Mesothelial cell of epicardium (in vitro differentiated cells): ENCODE measurements at regions not wholly inside any gene's neighbourhood (a gene's known extent, or its start where the extent isn't known, plus 50 kb on each side); places are given as distances from the start of the nearest gene placed in this dataset.

Source experiments
- DNase-seq, 2 experiments: peaks; one replicate each; pipeline ENCODE4 v3.0.0; 2021; ENCODE audit warnings: low spot score in 2 of 2; ENCODE audit not compliant: unreplicated experiment in 2 of 2
- H3K27ac Mint-ChIP-seq: 2 replicates; pipeline ENCODE4 v1.8.0; 2021; ENCODE audit warnings: mixed read lengths
- H3K27me3 Mint-ChIP-seq: 2 replicates; pipeline ENCODE4 v1.8.0; 2021; ENCODE audit warnings: low read depth, mixed read lengths
- H3K36me3 Mint-ChIP-seq: 2 replicates; pipeline ENCODE4 v1.8.0; 2021; ENCODE audit warnings: mixed read lengths
- H3K4me1 Mint-ChIP-seq: 2 replicates; pipeline ENCODE4 v1.8.0; 2021; ENCODE audit warnings: mixed read lengths
- H3K4me3 Mint-ChIP-seq: 2 replicates; pipeline ENCODE4 v1.8.0; 2021; ENCODE audit warnings: mild to moderate bottlenecking, moderate library complexity, mixed read lengths
- H3K9me3 Mint-ChIP-seq: 2 replicates; pipeline ENCODE4 v1.8.0; 2021; ENCODE audit warnings: mixed read lengths
- TF ChIP-seq, protein P1 (sequence below): fragments of 200-600 bp; sonication (generic); IDR thresholded peaks from one replicate; pipeline ENCODE4 v1.5.0; 2021; ENCODE audit warnings: antibody characterized with exemption; ENCODE audit not compliant: unreplicated experiment

DNA sequence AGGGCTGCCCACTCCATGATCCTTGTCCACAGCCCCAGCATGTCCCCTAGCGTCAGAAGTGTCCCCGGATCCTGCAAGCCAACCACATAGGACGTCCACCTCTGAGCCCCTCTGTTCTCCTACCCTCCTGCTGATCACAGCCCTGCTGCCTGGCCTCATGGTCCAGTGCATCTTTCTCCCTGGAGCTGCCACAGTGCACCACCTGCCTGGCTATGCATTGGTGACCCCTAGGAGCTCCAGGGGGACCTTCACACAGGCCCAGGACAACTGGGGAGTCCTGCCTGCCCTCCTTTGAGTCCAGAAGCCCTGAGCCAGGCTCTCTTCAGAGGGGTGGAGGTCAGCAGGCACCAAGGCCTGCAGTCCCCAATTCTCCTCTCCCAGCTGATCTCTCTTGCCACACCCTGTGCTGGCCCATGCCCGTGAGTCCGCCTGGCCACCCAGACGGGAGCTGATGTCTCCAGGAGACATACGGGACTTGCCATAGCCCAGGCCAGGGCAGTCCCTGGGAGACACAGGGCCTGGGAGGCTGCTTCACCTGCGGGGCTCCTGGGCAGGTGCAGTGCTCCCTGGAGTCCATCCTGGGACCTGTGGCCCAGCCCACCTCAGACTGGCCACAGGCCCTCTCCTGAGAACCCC, 77.4 kb upstream of the RET start:
- TF ChIP-seq, protein P1, sequence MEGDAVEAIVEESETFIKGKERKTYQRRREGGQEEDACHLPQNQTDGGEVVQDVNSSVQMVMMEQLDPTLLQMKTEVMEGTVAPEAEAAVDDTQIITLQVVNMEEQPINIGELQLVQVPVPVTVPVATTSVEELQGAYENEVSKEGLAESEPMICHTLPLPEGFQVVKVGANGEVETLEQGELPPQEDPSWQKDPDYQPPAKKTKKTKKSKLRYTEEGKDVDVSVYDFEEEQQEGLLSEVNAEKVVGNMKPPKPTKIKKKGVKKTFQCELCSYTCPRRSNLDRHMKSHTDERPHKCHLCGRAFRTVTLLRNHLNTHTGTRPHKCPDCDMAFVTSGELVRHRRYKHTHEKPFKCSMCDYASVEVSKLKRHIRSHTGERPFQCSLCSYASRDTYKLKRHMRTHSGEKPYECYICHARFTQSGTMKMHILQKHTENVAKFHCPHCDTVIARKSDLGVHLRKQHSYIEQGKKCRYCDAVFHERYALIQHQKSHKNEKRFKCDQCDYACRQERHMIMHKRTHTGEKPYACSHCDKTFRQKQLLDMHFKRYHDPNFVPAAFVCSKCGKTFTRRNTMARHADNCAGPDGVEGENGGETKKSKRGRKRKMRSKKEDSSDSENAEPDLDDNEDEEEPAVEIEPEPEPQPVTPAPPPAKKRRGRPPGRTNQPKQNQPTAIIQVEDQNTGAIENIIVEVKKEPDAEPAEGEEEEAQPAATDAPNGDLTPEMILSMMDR, result no peak
- Mint-ChIP-seq H3K4me1 (no peaks in the 10 kb centered on the region), H3K9me3 (no peaks in the 10 kb centered on the region), H3K27me3 (peaks cover 14% of the 10 kb centered on the region), H3K4me3 (no peak overlapping the region), H3K36me3 (no peaks in the 10 kb centered on the region), H3K27ac (no peak overlapping the region)
- DNase-seq, result no peak

DNA sequence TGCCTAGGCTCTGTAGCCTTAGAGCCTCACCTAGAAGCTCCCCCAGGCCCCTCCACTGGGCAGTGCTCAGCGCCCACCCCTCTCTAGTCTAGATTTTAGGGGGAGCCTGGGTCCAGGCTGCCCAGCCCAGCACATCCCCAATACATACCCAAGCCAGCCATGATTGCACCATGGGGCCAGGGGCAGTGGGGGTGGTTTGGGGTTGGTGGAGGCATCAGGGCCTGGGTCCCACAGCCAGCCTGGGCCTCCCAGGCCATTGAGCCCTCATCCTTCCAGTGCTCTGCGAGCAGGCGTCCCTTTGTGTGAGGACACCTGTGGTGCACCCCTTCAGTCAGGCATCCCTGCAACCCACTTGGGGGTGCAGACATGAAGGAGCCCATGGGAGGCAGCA, 76.9 kb upstream of the RET start:
- Mint-ChIP-seq H3K9me3 (no peaks in the 10 kb centered on the region), H3K4me1 (no peaks in the 10 kb centered on the region), H3K27me3 (peaks cover 13% of the 10 kb centered on the region), H3K36me3 (no peaks in the 10 kb centered on the region), H3K4me3 (no peak overlapping the region), H3K27ac (no peak overlapping the region)
- peak in 1 of 2 experiments; percentile 33 for DNase-seq
- TF ChIP-seq, protein P1, result no peak

DNA sequence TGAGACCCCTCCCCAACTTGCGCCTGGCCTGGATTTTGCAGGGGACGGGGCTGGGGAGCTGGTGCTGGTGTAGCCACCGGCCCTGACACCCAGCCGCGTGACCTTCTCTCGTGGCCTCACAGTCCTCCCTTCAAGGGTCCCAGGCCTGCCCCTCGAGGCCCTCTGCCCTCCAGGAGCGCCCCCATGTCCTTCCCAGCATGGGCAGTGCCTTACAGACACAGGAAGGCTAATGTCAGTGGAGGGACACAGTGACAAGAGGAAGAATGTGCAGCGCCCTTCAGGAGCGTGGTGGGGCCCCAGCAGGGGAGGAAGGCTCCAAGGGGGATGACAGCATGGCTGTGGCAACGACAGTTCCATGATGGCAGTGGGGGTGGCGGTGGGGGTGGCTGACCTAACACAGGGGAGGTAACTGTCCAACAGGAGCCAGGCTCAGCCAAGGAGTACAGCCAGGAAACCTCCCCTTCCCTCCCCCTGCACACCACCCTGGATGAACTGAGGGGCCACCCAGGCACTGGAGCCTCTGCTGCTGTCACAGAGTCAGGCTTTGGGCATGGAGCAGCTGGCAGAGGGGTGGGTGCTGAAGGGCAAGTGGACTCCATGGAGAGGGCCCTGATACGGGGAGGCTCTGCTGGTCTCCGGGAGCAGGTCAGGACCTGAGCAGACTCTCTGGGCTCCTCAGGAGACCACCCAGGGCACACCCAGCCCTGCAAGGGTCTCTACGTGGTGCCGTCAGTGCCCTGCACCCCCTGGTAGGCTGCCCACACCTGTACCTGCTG, 76.0 kb upstream of the RET start:
- Mint-ChIP-seq H3K4me1 (no peaks in the 10 kb centered on the region), H3K9me3 (no peaks in the 10 kb centered on the region), H3K27me3 (peaks cover 18% of the 10 kb centered on the region), H3K4me3 (no peak overlapping the region), H3K27ac (no peak overlapping the region), H3K36me3 (no peaks in the 10 kb centered on the region)
- peak in 1 of 2 experiments; percentile 21 for DNase-seq
- TF ChIP-seq, protein P1, result no peak

DNA sequence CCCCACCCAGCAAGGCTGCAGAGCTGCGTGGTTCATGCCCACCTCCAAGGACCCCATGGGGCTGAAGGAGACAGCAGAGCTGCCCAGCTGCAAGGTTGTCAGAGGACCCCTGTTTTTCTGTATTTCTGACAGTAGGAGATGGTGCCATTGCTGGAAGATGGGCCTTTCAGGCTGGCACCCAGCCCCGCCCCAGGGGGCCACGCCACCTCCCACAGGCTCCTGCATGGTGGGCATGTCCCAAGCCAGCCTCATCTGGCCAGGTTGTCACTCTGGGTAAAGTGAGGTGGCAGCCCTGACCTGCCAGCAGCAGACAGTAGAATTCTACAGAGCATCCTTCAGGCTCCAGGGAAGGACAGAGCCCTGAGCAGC, 75.5 kb upstream of the RET start:
- DNase-seq, result peak in 1 of 2 experiments; percentile 26
- no peaks in the 10 kb centered on the region for H3K36me3 Mint-ChIP-seq
- H3K9me3 Mint-ChIP-seq, result no peaks in the 10 kb centered on the region
- peaks cover 18% of the 10 kb centered on the region for H3K27me3 Mint-ChIP-seq
- no peak overlapping the region for H3K4me3 Mint-ChIP-seq
- H3K27ac Mint-ChIP-seq, result no peak overlapping the region
- no peaks in the 10 kb centered on the region for H3K4me1 Mint-ChIP-seq
- TF ChIP-seq, protein P1, result no peak

DNA sequence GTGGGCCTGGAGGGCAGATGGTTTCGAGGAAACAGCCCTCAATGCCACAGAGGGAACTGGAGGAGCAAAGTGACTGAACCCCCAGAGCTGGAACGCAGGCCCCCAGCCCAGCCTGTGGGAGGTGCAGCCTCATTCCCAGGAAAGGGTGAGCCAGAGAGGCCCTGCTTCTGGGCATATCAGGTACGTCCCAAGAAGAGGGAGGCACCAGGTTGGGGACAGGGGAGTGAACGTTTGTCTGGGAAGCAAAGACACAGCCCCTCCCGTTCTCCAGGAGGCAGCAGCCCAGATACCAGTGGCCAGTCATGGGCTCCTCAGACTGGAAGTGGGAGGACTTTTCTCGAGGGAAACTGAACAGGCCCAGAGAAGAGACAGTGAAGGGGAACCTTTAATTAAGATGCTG, 74.3 kb upstream of the RET start:
- no peaks in the 10 kb centered on the region for H3K36me3 Mint-ChIP-seq

More for the DNA sequence above, 74.3 kb upstream of the RET start:
- Mint-ChIP-seq H3K27me3 (peaks cover 20% of the 10 kb centered on the region), H3K4me1 (no peaks in the 10 kb centered on the region), H3K9me3 (no peaks in the 10 kb centered on the region), H3K27ac (no peak overlapping the region), H3K4me3 (no peak overlapping the region)
- no peak for DNase-seq
- TF ChIP-seq, protein P1, result no peak
